Suppressor macrophage (primary cell): ENCODE measurements at regions not wholly inside any gene's neighbourhood (a gene's known extent, or its start where the extent isn't known, plus 50 kb on each side); places are given as distances from the start of the nearest gene placed in this dataset.

ENCODE experiments used
- DNase-seq, 4 experiments: peaks; one replicate each; pipeline ENCODE4 v3.0.0-alpha.2; 2020 to 2022

DNA sequence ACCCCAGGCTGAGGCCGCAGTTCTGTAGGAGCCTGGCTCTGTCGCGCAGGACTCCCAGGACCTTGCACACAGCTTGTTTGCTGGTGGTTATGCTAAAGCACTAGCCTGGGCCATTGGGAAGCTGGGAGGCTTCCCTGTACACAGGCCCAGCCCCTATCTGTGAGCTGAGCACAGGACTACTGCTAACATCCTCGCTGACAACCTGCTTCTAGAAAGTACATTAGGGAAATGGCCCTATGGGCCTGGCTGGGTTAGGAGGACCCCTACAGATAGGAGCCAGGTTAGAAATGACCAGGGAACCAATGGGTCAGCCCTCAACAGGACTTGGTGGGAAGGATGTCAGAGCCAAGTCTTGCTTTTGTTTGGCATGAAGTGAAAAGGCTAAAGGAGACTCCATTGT lies 219.4 kb upstream of the LNX1 start:
- no peak for DNase-seq

DNA sequence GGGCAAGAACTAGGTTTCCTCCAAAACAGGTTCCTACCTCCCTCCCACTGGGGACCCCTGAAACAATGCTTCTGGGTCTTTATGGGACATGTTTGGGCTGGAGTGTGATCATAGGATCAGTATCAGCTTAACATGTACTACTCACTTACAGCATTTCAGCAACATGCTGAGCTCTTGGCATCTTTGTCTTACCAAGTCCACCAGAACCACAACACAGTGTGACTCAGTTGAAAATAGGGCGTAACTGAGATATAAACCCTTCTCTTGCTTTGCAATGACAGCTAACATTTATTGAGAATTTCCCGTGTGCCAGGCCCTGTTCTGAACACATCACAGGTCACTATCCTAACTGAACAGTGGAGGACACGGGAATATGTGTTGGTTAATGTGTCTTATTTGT lies 218.5 kb upstream of the LNX1 start:
- no peak for DNase-seq

DNA sequence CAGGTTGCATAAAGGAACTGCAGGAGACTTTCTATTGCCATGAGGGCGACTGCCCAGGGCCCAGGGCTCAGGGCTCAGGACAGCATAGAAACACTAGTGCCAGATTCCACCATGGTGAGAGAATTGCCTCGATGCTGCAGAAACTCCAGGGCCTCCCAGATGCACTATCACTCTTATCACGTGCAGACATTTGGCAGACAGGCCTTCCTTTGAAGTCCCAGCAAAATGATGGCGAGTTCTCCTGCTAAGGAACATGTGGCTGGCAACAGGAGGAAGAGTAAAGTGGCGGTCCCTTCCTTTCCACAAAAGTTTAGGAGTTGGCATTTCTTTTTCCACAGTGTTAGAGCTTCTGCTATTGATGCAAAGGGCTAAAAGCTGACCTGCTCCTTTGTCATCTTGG lies 214.0 kb upstream of the LNX1 start:
- DNase-seq, result no peak

DNA sequence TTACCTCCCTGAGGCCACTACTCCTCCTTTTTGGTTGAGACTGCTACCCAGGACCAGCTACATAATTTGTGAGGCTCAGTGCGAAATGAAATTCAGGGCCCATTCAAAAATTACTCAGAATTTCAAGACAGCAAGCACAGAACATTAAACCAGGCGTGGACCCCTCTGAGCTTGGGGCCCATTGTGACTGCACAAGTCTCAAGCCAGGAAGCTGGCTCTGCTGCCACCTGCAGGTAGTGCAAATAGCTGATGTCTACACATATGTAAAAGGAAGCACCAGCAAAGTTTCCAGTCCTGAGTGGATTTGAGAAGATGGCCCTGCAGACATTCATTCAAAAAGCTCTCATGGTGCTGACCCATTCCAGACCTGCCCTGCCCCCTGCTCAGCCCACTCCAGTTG lies 213.4 kb upstream of the LNX1 start:
- peak; percentile 66 to 83 (median 73) for DNase-seq

DNA sequence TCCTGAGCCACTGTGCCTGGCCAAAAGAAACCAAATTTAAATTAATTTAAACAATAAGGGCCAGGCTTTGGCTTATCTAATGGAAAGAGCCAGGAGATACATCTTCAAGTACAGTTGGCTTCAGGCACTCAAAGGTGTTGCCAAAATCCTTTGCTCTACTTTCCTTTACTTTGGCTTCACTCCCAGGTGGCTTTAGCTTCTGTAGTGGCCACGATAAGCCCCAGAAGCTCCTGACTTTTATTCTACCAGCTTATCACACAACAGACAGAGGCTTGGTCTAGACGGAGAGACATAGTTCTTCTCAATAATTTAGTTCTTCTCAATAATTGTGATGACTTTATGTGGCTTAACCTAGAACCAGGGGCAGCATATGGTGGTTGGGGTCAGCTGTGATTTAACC lies 211.2 kb upstream of the LNX1 start:
- no peak for DNase-seq

DNA sequence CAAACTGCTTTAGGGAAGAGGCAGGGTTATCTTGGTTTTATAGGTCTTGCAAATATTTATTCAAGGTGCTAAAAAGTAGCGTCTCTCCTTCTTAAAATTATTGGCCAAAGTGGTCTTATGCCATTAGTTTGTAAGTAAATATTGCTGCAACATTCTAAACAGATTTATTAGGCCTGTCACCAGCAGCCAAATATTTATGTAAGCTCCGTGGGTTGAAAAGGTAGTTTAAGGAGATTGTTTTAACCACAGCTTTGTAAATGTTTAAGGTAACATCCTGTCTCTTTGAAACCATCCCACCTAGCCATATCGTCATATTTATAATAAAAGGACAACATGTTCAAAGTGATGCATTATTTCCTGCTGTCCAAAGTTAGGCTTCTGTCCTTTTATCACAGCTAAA lies 210.1 kb upstream of the LNX1 start:
- no peak for DNase-seq

DNA sequence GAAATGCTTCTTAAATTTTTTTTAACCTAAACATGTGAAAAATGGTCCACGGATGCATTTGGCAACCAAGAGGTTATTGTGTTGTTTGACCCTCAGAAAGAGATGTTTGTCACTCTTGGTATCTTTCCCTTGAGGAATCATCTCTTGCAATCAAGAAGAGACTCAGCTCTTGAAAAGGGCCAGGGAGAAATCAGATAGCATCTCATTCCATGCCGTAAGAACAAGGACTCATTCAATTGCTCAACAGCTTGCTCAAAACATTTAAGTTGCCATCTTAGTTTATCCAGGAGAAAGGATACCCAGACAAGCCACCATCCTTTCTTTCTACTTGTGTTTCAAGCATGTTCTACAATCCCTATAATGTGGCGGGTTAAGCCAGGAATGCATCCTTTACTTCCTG lies 209.5 kb upstream of the LNX1 start:
- DNase-seq, result no peak

DNA sequence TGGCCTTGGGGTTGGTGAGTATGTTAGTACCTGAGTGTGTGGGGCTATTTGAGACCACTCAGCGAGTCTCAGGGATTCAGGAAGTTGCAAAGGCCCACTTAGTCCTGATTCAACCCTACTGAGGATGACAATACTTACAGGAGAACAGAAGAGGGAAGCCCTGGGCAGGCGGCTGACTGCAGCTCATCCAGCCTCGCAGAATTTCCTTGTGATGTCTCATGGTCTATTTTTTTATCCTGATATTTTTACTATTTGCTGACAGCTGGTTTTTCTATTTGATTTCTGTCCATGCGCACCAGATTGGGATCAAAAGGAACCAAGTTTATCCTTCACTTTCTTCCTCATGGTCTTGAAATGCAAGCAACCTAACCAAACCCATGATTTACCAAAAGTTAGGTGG lies 201.8 kb upstream of the LNX1 start:
- DNase-seq, result peak in 2 of 4 experiments; percentile 8 to 11

DNA sequence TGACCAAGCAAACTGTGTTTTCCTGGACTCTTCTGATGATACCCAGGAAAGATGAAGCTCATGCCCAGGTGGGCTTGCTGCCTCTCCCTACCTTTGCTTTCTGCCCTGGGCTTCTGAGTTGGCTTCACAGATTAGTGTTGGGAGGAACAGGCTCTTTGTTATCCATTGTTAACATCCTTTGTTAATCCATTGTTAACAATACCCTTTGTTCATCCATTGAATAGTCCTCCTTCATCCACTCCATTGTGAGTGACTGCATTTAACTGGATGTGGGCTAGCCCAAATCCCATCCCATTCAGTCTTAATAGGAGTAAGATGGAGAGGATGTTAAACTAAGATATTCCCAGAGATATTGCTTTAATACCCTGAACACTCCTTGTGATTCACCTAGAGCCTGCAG lies 199.0 kb upstream of the LNX1 start:
- DNase-seq, result no peak

DNA sequence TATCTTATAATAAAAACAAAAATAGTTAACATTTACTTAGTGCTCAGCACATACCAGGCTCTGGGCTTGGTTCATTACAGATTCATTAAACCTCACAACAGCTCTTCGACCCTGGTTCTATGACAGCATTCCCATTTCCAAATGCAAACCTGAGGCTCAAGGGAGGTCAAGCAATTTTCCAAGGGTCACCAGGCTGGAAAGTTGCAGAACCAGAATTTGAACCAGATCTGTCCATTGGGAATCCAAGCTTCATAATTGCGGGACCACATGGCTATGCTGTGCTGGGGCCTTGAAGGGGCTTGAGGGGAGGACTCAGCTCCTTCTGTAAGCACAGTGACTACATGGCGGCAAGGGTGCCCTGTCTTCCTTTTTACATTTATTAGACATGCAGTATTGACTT lies 197.3 kb upstream of the LNX1 start:
- no peak for DNase-seq

DNA sequence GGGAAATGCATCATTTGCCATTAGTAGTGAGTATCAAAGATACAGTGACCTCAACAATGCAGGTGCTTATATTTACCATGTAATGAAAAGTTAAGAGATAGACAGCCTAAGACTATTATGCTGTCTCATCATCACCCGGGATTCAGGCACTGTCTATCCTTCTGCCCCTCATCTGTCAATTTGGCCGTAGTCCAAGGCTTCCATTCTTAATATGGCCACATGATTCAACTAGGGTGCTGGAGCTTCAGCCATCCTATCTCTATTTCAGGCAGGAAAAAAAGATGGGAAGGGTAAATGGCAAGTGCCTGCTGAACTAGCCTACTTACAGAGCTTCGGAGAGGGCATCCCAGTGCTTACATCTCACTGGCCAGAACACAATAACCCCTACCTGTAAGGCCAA lies 196.7 kb upstream of the LNX1 start:
- DNase-seq, result no peak

DNA sequence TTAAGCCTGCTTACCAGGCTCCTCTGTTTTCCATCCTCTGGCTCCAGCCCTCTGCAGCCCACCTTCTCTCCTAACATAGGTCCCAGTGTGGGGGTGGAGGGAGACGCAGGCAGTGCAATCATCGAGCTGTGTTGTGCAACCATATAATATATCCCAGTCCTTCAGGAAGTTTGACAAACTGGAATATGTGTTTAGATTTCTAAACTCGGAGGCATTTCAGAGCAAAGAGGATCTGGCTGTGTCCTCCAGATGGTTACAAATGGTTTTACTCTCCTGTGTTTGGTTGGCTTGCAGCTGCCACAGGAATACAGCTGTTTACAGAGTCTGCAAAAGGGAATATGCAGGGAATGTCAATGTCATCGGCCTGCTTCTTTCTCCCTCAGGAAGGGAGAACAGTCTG lies 195.3 kb upstream of the LNX1 start:
- DNase-seq, result no peak

DNA sequence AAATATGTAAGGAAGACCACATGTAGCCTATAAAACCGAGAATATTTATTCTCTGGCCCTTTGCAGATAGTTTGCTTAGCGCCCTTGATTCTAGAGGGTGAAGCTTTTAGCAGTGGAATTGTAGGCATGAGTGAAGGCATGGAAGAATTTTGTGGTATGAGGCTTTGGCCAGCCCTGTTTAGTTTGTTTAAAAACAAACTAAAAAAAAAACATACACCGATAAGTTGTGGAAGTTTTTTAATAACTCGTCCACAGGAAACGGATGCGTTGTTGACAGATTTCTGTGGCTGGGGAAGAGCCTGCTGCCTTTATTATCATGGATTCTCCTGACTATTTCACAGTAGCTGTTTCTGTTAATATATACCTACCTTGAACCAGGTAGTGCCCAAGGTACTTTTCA lies 194.7 kb upstream of the LNX1 start:
- DNase-seq, result no peak

DNA sequence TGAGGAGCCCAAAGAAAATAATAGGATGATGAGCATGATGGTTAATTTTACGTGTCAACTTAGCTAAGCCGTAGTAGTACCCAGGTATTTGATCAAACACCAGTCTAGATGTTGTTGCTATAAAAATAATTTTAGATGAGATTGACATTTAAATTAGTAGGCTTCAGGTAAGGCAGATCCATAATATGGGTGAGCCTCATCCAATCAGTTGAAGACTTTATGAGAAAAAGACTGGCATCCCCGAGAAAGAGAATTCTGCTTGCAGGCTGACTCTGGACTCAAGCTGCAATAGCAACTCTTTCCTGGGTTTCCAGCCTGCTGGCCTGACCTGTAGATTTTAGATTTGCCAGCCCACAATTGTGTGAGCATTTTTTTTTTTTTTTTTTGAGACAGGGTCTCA lies 192.8 kb upstream of the LNX1 start:
- no peak for DNase-seq

DNA sequence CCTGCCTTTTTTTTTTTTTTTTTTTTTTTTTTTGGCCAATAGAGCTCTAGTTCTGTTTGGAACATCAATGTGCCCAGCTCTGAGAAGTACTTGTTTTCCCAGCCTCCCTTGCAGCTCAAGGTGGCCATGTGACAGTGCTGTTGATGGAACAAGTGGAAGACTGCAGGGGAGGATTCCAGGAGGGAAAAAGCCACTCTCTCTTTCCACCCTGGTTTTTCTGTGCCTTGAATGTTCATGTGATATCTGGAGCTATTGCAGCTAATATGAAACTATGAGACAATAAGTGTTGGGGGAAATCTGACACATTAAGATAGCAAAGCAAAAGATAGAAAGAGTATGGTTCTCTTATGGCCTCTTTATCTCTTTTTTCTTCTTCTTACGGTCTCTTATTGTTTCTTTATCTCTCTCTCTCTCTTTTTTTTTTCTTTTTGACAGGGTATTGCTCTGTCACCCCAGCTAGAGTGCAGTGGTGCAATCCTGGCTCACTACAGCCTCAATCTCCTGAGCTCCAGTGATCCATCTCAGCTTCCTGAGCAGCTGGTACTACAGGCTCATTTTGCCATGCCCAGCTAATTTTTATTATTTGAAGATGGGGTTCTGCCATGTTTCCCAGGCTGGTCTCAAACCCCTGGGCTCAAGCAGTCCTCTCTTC lies 192.0 kb upstream of the LNX1 start:
- DNase-seq, result no peak

DNA sequence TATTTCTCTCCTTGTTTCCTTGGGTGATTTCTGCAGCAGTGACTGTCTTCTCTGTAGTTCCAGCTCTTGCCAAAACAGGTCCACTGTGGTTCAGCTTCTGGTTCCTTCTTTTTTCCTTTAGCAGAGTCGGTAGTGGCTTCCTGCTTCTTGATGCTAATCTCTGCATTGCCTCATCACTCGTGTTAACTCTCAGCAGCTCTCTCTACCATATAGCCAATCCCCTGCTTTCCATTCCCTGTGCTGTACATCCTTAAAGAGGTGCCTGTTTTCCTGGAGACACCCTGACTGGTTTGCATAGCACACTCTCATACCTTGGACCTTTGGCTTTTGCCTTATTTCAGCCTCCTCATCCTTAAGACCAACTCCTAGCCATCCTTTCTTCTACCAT lies 191.2 kb upstream of the LNX1 start:
- peak; percentile 33 to 65 (median 56) for DNase-seq

DNA sequence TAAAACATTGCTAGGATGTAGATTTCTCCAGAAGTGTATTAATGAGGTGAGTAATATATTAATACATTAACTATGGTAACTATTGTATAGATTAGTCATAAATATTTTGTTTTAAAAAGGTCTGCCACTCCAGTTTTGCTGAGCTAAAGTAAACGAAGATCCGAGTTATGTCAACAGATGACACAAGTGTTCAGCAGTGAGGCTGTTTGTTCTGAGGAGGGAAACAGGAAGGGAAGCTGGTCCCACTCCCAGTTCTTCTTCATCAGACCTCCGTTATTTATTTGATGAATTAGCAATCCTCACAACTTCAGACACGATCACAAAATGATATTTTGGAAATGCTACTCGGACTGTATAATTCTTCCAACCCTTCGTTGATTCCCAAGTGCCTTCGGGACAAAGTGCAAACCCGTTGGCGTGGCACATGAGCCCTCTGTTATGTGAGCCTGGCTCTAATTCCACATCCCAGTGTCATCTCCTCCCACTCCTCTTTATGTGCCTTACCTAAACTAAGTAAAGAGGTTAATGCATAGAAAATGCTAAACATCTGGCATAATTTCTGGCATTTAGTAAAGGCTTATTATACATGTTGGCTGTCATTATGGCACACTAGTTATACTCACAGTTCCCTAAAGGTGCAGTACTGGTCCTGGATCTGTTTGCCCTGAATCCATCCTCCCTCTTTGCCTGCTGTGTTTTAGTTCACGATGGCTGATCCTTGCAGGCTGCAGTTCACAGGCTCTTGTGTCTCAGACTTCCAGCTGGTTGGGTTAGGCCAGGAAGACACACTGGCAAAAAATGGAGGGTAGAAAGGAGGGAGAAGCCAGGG lies 190.6 kb upstream of the LNX1 start:
- no peak for DNase-seq

DNA sequence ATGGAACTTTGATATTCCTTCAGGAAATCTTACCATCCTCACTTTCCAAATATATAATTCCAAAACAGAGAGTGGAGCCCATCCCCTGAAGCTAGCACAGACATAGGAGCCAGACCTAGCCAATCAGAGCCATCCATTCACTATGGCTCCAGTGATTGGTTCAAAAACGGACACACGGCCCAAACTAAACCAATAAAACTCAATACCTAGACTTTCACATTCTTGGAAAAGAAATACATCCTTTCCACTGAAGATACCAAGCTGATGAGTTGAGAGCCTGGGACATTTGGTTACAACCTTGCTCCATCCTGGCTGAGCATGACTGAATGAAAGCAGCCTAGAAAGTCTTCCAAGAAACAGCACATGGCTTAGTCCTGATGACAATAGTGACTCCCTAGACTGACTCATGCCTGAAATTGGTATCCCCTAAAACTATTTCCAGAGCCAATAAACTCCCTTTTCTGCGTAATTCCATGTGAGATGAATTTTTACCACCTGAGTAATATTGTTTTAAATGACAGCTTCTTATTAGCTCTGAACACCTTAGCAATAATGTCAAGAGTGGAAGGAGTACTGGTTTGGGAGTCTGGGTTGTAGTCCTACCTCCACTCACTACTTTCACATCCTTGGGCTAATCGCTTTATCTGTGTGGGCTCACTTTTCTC lies 189.6 kb upstream of the LNX1 start:
- DNase-seq, result no peak

DNA sequence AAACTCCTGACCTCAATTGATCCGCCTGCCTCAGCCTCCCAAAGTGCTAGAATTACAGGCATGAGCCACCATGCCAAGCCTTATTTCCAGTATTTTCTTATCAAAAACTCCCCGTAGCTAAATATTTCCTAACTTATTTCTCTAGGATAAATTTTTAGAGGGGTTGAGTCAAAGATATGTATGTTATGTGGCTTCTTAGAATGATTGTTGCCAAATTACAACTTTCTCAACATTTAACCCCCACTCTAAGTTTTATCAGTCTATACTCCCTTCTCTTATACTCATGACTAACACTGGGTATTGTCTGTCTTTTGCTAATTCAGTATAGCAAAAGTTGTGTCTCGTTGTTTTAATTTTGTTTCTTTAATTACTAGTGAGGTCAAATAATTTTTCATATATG lies 187.7 kb upstream of the LNX1 start:
- no peak for DNase-seq

DNA sequence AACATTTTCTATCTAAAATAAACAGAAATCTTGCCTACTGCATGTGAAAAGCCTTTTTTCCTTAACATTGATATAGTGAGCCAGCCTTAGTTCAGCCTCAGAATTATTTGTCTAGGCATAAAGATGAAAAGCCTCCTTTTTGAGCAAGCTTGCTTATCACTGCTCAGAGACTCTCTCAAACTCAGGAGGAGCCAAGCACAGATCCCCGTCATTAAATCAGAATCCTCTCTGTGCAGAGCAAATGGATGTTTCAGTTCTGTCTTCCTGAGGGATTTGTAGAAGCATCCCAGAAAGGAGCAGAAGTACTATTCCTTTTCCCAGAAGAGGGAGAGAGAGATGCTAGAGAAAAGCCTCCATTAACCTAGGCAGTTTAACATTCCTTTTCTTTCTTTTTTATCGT lies 186.9 kb upstream of the LNX1 start:
- DNase-seq, result no peak

DNA sequence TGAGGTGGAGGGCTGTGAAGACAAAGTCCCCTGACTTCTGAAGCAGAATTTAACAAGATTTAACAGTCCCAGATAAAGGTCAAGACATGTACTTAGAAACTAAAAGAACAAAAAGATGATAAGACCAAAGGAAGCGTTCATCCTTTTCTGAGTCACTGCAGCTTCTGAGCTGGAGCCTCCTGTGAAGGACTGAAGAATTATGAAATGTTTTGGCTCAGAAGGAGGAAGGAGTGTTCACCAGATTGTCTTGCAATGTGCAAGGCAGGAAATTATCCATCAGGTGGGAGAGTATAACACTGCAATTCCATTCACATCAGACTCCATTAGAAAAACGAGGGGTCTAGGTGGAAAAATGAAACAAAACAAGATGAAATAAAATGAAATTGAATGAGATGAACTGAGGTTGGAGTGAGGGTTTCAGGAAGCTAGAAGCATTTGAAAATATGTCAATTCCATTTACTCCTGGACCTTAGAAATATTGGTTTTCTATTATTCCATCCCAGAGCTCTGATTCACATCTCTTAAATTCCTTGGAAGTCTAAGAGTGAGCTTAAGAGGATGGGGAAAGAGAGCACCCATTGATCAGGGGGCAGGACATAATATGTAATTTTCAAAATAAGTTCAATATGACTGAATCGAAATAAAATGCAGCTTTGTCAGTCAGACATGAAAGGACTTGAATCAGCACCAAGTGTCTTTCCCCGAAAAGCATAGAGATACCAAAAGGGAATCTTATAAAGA lies 186.1 kb upstream of the LNX1 start:
- DNase-seq, result peak; percentile 5 to 35 (median 22)

DNA sequence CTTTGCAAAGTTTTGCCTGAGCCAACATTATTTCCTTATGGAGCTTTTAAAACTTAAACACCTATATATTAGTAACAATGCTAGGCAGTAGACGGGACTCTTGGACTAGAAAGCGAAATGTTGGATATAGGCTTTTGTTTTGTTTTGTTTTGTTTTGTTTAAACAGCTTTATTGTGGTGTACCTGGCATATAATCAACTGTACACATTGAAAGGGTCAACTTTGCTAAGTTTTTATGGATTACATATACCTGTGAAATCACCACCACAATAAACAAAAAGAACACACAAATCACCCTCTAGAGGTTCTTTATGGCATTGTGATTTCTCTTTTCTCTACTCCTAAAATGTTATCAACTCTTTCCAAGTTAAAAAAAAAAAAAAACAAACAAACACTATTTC lies 184.9 kb upstream of the LNX1 start:
- DNase-seq, result no peak

DNA sequence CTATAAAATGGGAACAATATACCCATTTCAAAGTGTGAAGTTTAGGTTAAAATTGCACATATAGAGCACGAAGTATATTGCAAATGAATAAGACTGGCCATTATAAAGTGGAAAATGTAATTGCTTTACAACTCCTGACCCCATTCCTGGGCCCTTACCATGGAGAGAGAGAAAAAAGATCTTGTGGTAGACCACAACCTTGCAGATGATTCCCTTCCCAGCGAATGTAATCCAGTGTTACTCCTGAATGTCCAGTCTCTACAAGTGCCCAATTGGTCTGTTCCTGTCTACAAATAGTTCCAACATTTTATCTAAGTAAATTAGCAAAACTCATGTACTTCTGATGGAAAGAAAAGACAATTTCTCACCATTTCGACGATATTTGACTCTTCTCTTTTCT lies 184.1 kb upstream of the LNX1 start:
- no peak for DNase-seq
